ENCODE measurements at regions not wholly inside any gene's neighbourhood (a gene's known extent, or its start where the extent isn't known, plus 50 kb on each side); places are given as distances from the start of the nearest gene placed in this dataset.
"Not testable (repeated sequence)": the region's sequence is repeated elsewhere in the genome, so short reads cannot be mapped to it uniquely, and the experiment has no call there.

GRCh38 chr20:4469910-4470309 is 216.3 kb upstream of the PRNP start:
- Histone ChIP-seq H3K27me3 (ENCODE audit: control insufficient read depth, insufficient read depth, low read length) (no peaks in the 10 kb centered on the region), H3K36me3 (ENCODE audit: control insufficient read depth, insufficient read depth, low read length) (no peaks in the 10 kb centered on the region), H3K4me3 (ENCODE audit: low read length) (no peak overlapping the region), H3K4me1 (ENCODE audit: control insufficient read depth, insufficient read depth, low read length) (no peaks in the 10 kb centered on the region), H3K9ac (ENCODE audit: low read length) (no peak overlapping the region), H3K27ac (ENCODE audit: low read depth, low read length) (no peak overlapping the region)

DNA sequence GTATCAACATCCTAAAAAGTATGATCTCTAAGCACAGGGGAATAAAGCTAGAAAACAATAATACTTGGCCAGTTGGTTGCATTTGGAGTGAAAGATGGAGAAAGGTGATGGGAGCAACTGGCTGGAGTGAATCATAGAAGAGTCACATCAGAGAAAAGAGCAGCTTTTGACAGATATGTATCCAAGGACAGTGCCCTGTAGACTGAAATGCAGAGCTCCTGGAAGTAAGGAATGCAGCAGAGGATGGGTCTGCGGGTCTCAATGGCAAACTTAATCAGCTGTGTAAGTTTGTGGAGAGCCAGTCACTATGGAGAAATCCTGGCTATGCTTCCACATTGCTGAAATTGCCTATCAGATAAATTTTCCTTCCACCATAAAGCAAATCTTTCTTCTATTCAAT is 218.1 kb upstream of the PRNP start:
- H3K9ac ChIP-seq (ENCODE audit: low read length): no peak overlapping the region
- H3K4me3 ChIP-seq (ENCODE audit: low read length): no peak overlapping the region
- H3K4me1 ChIP-seq (ENCODE audit: control insufficient read depth, insufficient read depth, low read length): no peaks in the 10 kb centered on the region
- H3K36me3 ChIP-seq (ENCODE audit: control insufficient read depth, insufficient read depth, low read length): no peaks in the 10 kb centered on the region
- H3K27ac ChIP-seq (ENCODE audit: low read depth, low read length): no peak overlapping the region
- no peaks in the 10 kb centered on the region for H3K27me3 ChIP-seq (ENCODE audit: control insufficient read depth, insufficient read depth, low read length)

DNA sequence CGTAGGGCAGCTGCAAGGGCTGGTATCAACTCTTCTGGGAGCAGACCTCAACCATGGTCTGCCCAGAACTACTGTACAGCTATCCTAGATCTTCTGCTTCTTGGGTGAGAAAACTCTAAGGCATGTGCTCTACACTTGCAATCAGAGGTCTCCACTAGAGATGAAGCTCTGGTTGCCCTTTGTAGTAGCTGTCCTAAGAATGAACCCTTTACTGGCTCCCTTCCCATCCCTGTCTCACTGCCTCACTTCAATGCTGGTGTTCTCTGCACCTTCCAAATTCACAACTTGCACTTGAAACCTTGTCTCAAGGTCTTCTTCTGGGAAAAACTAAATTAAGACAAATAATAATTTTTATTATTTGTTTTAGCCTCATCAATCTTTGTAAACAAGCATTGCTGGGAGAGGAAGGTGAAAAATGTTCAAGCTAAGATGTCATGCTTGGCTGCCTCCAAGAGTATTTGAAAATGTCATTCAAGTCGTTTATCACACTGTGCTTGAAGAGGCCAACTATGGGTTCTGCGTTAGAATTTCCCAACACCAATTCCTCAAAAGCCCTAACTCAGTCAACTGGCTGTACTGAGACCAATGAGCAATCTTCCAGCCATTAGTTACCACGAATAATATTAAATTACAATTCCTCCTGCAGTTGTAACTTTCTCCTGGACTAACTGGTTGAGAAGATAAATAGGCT is 216.9 kb upstream of the ADRA1D start:
- Histone ChIP-seq H3K4me1 (ENCODE audit: control insufficient read depth, insufficient read depth, low read length) (no peaks in the 10 kb centered on the region), H3K9ac (ENCODE audit: low read length) (no peak overlapping the region), H3K27ac (ENCODE audit: low read depth, low read length) (no peak overlapping the region)

DNA sequence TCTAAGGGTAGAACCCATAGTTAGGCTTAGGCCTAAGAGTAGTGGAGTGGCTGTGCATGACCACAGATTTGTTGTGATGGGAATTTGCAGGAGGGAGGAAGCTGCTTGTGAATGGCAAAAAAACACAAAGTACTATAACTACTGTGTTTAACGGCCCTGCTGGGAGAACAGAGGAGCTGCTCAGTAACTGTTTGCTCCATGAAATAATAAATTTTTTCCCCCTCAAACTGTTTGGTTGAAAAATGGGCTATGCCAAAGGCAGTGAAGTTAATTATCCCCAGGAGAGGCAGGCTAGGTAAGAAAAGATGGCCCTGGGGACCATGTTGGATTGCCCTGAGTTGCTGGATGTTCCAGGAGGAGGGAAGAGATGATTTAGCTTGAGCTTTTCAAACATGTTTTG is 216.1 kb upstream of the ADRA1D start:
- Histone ChIP-seq H3K27ac (ENCODE audit: low read depth, low read length) (no peak overlapping the region), H3K27me3 (ENCODE audit: control insufficient read depth, insufficient read depth, low read length) (no peaks in the 10 kb centered on the region), H3K4me3 (ENCODE audit: low read length) (no peak overlapping the region), H3K4me1 (ENCODE audit: control insufficient read depth, insufficient read depth, low read length) (no peaks in the 10 kb centered on the region), H3K36me3 (ENCODE audit: control insufficient read depth, insufficient read depth, low read length) (no peaks in the 10 kb centered on the region), H3K9ac (ENCODE audit: low read length) (no peak overlapping the region)

More for the DNA sequence above, 216.9 kb upstream of the ADRA1D start:
- H3K36me3 ChIP-seq (ENCODE audit: control insufficient read depth, insufficient read depth, low read length): no peaks in the 10 kb centered on the region
- no peaks in the 10 kb centered on the region for H3K27me3 ChIP-seq (ENCODE audit: control insufficient read depth, insufficient read depth, low read length)
- H3K4me3 ChIP-seq (ENCODE audit: low read length): no peak overlapping the region

DNA sequence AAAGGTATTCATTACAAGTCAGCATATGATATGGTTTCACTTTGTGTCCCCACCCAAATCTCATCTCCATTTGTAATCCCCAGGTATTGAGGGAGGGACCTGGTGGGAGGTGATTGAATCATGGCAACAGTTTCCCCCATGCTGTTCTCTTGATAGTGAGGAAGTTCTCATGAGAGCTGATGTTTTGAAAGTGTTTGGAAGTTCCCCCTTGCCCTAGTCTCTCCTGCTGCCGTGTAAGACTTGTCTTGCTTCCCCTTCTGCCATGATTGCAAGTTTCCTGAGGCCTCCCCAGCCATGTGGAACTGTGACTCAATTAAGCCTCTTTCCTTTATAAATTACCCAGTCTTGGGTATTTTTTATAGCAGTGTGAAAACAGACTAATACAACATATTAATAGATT is 213.7 kb upstream of the ADRA1D start:
- not testable (repeated sequence) for H3K4me1 ChIP-seq (ENCODE audit: control insufficient read depth, insufficient read depth, low read length); H3K4me3 ChIP-seq (ENCODE audit: low read length); H3K27ac ChIP-seq (ENCODE audit: low read depth, low read length); H3K36me3 ChIP-seq (ENCODE audit: control insufficient read depth, insufficient read depth, low read length); H3K9ac ChIP-seq (ENCODE audit: low read length); H3K27me3 ChIP-seq (ENCODE audit: control insufficient read depth, insufficient read depth, low read length)

DNA sequence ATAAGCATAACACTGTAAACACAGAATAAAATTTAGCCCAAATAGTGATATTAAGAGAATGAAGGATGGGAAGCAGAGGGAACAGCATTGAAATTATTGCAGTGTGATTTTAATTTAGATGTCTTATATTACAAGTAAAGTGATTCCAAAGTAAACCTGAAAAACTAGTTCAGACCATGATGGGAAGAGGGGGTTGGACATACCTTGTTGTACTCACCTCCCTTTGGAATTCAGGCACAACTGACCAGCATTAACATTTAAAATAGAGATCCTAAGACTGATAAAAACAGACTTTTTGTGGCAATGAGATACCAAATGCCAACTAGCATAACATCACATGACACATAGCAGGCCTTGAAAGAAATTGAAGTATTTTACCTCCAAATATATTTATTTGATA is 210.0 kb upstream of the ADRA1D start:
- no peak overlapping the region for H3K27ac ChIP-seq (ENCODE audit: low read depth, low read length)
- H3K36me3 ChIP-seq (ENCODE audit: control insufficient read depth, insufficient read depth, low read length): no peaks in the 10 kb centered on the region
- no peak overlapping the region for H3K9ac ChIP-seq (ENCODE audit: low read length)
- no peak overlapping the region for H3K4me3 ChIP-seq (ENCODE audit: low read length)
- H3K27me3 ChIP-seq (ENCODE audit: control insufficient read depth, insufficient read depth, low read length): no peaks in the 10 kb centered on the region
- H3K4me1 ChIP-seq (ENCODE audit: control insufficient read depth, insufficient read depth, low read length): no peaks in the 10 kb centered on the region

- Histone ChIP-seq H3K27me3 (ENCODE audit: control insufficient read depth, insufficient read depth, low read length) (no peaks in the 10 kb centered on the region), H3K36me3 (ENCODE audit: control insufficient read depth, insufficient read depth, low read length) (no peaks in the 10 kb centered on the region), H3K9ac (ENCODE audit: low read length) (no peak overlapping the region), H3K4me3 (ENCODE audit: low read length) (no peak overlapping the region), H3K4me1 (ENCODE audit: control insufficient read depth, insufficient read depth, low read length) (no peaks in the 10 kb centered on the region), H3K27ac (ENCODE audit: low read depth, low read length) (no peak overlapping the region)
Measured at GRCh38 chr20:4457566-4458543, 208.8 kb upstream of the ADRA1D start.

- Histone ChIP-seq H3K4me3 (ENCODE audit: low read length) (no peak overlapping the region), H3K4me1 (ENCODE audit: control insufficient read depth, insufficient read depth, low read length) (no peaks in the 10 kb centered on the region), H3K36me3 (ENCODE audit: control insufficient read depth, insufficient read depth, low read length) (no peaks in the 10 kb centered on the region), H3K27me3 (ENCODE audit: control insufficient read depth, insufficient read depth, low read length) (no peaks in the 10 kb centered on the region), H3K9ac (ENCODE audit: low read length) (no peak overlapping the region), H3K27ac (ENCODE audit: low read depth, low read length) (no peak overlapping the region)
Measured at GRCh38 chr20:4455996-4456395, 206.9 kb upstream of the ADRA1D start.

DNA sequence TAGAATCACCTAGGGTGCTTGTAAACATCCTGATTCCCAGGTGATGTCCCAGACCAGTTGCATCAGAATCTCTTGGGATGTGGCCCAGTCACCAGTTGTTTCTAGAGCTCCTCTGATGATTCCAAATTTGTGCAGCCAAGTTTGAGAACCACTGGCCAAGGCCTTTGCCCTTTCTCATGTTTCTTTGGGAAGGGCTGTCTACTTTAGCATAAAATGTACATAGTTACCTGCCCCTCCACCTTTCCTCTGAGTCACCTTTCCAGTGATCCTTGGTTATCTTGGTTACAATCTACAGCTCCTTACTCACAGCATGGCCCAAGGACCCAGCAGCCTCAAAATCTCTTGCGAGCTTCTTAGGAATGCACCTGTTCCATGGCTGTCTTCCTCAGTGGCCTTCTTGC is 206.2 kb upstream of the ADRA1D start:
- Histone ChIP-seq H3K4me1 (ENCODE audit: control insufficient read depth, insufficient read depth, low read length) (no peaks in the 10 kb centered on the region), H3K27me3 (ENCODE audit: control insufficient read depth, insufficient read depth, low read length) (no peaks in the 10 kb centered on the region), H3K4me3 (ENCODE audit: low read length) (no peak overlapping the region), H3K9ac (ENCODE audit: low read length) (no peak overlapping the region), H3K27ac (ENCODE audit: low read depth, low read length) (no peak overlapping the region), H3K36me3 (ENCODE audit: control insufficient read depth, insufficient read depth, low read length) (no peaks in the 10 kb centered on the region)

- no peak overlapping the region for H3K9ac ChIP-seq (ENCODE audit: low read length)
- no peak overlapping the region for H3K4me3 ChIP-seq (ENCODE audit: low read length)
- H3K4me1 ChIP-seq (ENCODE audit: control insufficient read depth, insufficient read depth, low read length): no peaks in the 10 kb centered on the region
- no peaks in the 10 kb centered on the region for H3K27me3 ChIP-seq (ENCODE audit: control insufficient read depth, insufficient read depth, low read length)
- no peaks in the 10 kb centered on the region for H3K36me3 ChIP-seq (ENCODE audit: control insufficient read depth, insufficient read depth, low read length)
- H3K27ac ChIP-seq (ENCODE audit: low read depth, low read length): no peak overlapping the region
Measured at GRCh38 chr20:4454111-4454510, 205.0 kb upstream of the ADRA1D start.

DNA sequence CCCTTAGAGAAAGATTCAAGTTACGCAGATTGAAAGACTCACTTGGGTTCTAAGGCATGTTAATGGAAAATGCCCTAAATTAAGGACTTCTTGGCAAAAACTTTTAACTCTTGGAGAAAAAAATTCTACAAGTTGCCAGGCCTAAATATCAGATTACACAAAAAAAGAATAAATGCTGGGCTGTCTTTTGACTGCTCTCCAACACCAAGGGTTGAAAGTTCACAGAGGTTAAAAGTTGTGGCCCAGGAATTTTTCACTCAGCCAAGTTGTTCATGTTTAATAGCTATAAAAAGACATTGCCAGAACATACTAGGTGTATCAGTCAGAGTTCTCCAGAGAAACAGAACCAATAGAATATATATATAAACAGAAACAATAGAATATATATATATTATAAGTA is 204.3 kb upstream of the ADRA1D start:
- Histone ChIP-seq H3K9ac (ENCODE audit: low read length) (no peak overlapping the region), H3K27me3 (ENCODE audit: control insufficient read depth, insufficient read depth, low read length) (no peaks in the 10 kb centered on the region), H3K4me3 (ENCODE audit: low read length) (no peak overlapping the region), H3K36me3 (ENCODE audit: control insufficient read depth, insufficient read depth, low read length) (no peaks in the 10 kb centered on the region), H3K27ac (ENCODE audit: low read depth, low read length) (no peak overlapping the region), H3K4me1 (ENCODE audit: control insufficient read depth, insufficient read depth, low read length) (no peaks in the 10 kb centered on the region)

DNA sequence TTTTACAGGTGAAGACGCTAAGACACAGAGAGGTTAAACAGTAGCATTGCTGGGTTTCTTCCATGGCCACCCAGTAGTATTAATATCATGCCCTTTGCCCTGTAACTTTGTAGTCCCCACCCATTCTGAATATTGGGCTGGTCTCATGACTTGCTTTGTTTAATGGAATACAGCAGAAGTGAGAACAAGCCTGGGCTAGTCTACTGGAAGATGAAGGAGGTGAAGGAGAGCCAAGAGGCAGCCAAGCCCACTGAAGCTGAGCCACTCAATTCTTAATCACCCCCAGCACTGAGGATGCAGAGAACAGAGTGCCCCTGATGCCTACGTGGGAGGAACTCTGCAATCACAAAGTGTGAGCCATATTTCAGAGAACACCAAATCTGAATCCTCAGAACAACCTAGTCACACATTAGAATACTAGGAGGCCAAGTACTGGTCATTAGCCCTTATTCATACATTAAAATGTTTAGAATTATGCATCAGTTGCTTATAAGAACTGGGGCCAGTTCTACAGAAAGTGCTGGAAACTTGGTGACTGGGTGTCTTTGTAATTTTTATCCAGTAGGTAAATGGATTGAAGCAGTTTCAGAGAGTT is 202.5 kb upstream of the ADRA1D start:
- H3K27ac ChIP-seq (ENCODE audit: low read depth, low read length): no peak overlapping the region
- no peaks in the 10 kb centered on the region for H3K27me3 ChIP-seq (ENCODE audit: control insufficient read depth, insufficient read depth, low read length)
- H3K36me3 ChIP-seq (ENCODE audit: control insufficient read depth, insufficient read depth, low read length): no peaks in the 10 kb centered on the region
- no peaks in the 10 kb centered on the region for H3K4me1 ChIP-seq (ENCODE audit: control insufficient read depth, insufficient read depth, low read length)
- no peak overlapping the region for H3K4me3 ChIP-seq (ENCODE audit: low read length)
- no peak overlapping the region for H3K9ac ChIP-seq (ENCODE audit: low read length)
